ENCODE measurements at regions not wholly inside any gene's neighbourhood (a gene's known extent, or its start where the extent isn't known, plus 50 kb on each side); places are given as distances from the start of the nearest gene placed in this dataset.

DNA sequence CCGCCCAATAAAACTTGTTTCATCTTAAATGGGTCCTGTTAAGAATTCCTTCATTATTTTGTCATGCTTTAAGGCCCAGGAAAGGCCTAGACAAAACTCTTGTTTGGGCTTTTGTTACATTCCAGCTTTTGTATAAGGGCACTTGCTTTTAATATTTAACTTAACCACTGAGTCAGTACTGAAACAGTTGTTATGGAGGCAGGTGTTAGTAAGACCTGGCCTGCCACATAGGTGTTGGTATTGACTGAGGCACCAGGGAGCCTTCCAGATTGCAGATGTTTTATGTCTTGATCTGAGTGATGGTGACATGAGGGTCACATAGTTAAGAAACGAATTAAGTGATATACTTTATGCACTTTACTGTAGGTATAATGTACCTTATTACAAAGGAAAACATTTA, 274.9 kb upstream of the TGFBR2 start:
- no peak for TF ChIP-seq POLR2A (IDR thresholded peaks at IDR 0.05; ENCODE audit: low read depth, low read length)
- DNase-seq (ENCODE audit: insufficient read length, low spot score) (no peak), FAIRE-seq (no peak)

DNA sequence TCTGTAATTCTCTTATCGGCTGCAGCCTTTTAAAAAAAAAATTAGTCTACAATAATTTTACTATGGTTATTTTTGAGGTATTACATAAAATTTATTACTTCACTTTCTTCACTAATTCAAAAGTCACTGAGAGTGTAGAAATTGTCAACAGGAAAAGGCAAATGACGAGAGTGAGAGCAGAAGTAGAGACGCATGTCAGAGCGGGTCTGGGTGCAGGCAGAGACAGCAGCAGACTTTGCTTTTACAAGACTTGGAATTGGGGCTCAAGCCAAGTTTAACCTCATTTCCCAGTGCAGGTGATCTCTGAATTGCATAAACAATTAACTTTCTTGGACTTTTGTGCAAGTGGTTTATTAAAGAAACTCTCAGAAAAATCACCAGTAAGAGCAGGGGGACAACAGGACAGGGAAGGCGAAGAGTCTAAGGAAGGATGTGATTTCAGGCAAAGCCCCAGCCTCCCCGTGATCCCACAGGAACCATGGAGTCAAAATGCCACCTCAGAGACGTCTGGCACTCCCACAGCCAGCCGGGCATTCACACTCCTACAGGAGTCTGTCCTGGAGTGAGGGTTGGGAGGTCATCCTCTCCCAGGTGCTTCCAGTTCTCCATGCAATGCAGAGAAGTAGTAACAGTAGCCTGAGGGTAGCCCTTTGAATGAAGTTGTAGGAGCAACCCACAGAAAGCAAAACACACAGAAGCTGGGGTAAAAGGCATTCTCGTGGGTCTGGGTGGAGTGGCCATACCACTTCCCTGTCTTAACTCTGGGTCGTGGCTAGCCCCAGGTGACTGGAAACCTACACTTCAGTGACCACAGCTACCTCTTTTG, 274.0 kb upstream of the TGFBR2 start:
- DNase-seq (ENCODE audit: insufficient read length, low spot score) (no peak), FAIRE-seq (peak; percentile 52)
- TF ChIP-seq POLR2A (IDR thresholded peaks at IDR 0.05; ENCODE audit: low read depth, low read length) = no peak

DNA sequence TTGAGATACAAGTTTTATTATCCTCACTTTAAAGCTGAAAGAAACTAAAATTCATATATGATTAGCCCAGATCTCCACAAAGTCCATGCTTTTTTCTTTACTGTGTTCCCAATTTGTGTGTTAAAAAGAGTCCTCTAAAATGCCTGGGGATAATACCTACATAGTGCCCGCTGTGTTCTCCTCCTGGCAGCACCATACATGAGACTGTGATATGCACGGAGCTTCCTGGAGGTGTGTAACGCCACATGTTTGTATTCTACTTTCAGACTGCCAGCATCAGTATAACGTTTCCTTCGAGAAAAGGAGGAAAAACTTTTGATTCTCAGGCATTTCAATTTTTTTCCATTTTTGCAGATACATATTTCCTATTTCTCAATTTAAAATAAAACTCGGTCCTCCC, 273.3 kb upstream of the TGFBR2 start:
- DNase-seq (ENCODE audit: insufficient read length, low spot score) = no peak
- FAIRE-seq = no peak
- TF ChIP-seq POLR2A (IDR thresholded peaks at IDR 0.05; ENCODE audit: low read depth, low read length) = no peak

DNA sequence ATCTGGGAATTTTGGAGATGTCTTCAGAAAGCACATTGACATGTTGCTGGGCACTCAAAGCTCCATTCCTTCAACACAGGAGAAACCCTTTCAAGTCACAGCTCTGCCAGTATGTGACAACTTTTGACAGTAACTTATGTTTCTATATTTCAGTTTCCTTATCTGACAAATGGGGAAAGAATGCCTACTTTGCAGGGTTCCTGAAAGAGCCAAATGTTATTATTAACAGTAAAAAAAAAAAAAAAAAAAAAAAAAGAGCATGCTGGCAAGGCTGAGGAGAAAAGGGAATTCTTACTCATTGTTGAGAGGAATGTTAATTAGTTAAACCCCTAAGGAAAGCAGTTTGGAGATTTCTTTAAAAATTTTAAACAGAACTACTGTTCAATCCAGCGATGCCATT, 272.5 kb upstream of the TGFBR2 start:
- no peak for FAIRE-seq
- TF ChIP-seq POLR2A (IDR thresholded peaks at IDR 0.05; ENCODE audit: low read depth, low read length) = no peak
- no peak for DNase-seq (ENCODE audit: insufficient read length, low spot score)

DNA sequence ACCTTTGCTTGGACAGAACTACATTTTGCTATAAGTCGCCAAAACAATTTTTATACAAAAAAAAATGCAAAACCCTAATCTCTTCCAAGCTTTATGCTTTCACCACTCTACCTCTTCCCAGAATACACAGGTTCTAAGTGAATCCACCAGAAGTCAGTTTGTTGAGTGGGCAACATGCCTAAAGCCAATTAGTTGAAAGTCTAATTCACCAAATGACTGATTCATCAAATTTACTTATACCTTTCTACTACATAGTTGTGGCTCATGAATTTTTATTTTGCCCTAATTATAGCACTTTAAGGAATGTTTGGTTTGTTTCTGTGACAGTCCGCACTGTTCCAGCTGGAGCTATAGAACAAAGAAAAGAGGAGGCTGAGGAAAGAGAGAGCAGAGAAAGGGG, 265.9 kb upstream of the TGFBR2 start:
- DNase-seq (ENCODE audit: insufficient read length, low spot score) (no peak), FAIRE-seq (no peak)
- no peak for TF ChIP-seq POLR2A (IDR thresholded peaks at IDR 0.05; ENCODE audit: low read depth, low read length)

DNA sequence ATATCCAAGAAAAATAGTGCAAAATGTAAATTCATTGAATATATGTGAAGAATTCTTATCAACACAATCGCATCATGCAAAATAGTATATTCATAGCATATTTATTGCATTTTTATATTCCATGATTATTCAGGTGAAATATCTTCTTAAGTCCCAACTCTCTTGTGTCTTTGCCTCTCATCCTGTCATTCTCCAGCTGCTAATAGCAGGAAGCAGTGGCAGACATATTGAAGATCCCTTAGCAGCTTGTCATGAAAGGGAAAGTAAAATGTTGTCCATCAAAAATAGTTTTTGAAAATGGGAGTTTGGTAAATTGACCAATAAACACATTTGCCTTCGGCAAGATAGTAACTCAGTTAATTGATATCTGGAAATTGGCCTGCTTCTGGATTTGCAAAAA, 265.3 kb upstream of the TGFBR2 start:
- FAIRE-seq (peak; percentile 30), DNase-seq (ENCODE audit: insufficient read length, low spot score) (no peak)
- TF ChIP-seq POLR2A (IDR thresholded peaks at IDR 0.05; ENCODE audit: low read depth, low read length) = no peak

DNA sequence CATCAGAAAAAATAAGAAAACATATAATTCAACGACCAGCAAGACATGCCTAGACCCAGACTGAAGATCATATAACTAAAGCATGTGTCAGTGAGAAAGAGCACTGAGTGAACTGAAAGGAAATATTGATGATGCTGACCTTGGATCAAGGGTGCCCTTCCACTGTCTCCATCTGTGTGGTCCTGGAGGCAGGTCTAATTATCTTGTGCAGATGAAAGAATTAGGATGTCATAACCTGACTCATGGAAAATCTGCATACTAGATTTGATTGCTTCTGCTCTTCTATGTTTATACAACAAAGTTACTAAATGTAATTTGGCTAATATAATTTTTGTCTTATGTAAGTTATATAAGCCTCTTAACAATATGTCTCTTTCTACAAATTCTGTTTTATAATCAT, 264.6 kb upstream of the TGFBR2 start:
- FAIRE-seq (peak; percentile 55), DNase-seq (ENCODE audit: insufficient read length, low spot score) (no peak)
- no peak for TF ChIP-seq POLR2A (IDR thresholded peaks at IDR 0.05; ENCODE audit: low read depth, low read length)

DNA sequence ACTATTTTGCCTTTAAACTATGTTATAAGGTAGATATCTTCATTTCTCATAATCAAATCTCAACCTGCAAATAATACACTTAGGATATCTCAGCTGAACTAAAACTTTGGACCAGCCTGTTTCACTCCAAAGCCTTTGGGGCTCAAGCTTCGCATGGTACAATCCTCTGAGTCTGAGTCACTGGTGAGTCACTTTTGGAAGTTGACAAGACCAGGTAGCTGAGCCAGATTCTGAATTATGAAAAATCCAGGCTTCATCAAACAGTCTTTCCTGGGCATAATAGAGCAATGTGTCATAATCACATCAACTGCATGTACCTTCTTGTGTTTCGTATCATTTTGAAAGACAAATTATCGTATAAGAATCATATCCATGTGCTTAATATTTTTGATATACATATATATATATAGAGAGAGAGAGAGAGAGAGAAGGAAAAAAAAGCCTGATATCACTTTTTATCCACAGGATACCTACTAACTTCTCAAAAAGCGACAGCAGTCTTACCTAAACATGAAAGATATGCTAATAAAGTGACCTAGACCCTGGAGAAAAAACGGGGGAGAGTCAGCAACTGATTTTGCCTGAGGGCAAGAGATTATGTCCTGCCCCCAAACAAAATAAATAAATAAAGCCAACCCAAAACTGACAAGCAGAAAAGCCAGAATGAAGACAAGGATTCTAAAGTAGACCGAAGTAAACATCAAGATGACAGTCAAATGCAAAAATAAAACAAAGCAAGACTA, 263.9 kb upstream of the TGFBR2 start:
- no peak for TF ChIP-seq POLR2A (IDR thresholded peaks at IDR 0.05; ENCODE audit: low read depth, low read length)
- no peak for DNase-seq (ENCODE audit: insufficient read length, low spot score)
- peak; percentile 99 for FAIRE-seq

DNA sequence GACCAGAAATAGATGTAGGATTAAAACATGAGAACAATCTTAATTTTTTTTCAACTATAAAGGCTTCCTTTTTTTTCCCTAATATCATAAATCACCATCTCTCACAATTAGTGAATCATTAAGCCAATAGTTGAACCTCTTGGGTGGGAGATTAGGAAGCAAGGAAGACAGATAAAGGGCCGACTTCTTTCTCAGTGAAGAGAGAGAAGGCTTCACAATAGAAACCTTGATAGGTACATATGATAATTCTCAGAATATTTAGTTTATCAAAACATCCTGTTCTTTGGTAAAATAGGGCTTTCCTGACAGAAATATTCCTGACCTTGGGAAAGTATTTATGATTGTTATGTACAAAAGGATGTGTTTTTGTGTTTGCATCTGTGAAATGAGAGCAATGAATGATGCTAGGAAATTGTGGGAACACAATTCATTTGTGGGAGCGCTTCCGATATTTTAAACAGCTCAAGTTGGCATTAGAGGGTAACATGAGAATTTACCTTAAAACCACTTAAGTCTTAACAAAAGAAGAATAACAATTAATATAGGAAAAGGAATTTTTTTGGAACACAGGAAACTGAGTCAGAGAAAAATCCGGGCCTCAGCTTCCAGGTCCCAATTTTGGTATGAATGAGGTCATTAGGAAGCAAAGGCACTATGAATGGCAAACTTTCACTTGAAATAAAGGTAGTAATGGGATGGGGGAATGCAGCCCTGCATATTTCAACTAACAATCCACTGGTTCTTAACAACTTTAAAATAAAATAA, 263.2 kb upstream of the TGFBR2 start:
- no peak for TF ChIP-seq POLR2A (IDR thresholded peaks at IDR 0.05; ENCODE audit: low read depth, low read length)
- DNase-seq (ENCODE audit: insufficient read length, low spot score) (no peak), FAIRE-seq (peak; percentile 48)

DNA sequence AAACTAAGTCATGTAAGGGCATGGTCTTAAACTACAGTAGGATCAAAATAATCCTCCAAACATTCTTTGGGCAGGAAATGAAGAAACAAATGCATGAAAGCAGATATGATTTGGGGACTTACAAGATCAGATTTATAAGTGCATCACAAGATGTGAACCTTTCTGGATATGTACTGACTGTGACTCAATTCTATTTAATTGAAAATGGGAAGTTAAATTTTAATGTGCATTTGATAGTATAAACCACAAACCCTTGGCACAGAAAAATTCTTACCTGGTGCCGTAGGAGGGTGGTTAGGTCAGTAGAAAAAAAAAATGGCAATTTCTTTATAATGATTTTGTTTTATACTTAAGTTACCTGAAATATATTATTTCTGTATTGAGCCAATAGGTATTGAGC, 262.5 kb upstream of the TGFBR2 start:
- peak; percentile 69 for FAIRE-seq
- no peak for DNase-seq (ENCODE audit: insufficient read length, low spot score)
- TF ChIP-seq POLR2A (IDR thresholded peaks at IDR 0.05; ENCODE audit: low read depth, low read length) = no peak

DNA sequence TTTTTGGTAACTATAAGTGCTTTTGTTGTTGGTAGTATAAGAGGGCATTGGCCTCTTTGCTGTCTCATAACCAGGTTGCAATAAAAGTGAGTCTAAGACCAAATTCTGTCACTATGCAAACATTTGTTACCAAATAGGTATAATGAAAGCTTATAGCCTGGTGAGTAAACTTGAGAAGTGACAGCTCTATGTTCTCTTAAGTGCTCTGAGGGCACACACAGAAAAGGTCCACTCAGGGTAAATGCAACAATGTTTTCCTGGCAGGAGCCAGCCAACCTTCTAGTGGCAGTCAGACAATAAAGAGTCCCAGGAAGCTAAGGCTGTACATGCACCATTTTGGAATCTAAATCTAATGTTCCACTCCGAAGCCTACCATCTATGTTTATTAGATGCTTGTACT, 262.1 kb upstream of the TGFBR2 start:
- FAIRE-seq (peak; percentile 38), DNase-seq (ENCODE audit: insufficient read length, low spot score) (no peak)
- TF ChIP-seq POLR2A (IDR thresholded peaks at IDR 0.05; ENCODE audit: low read depth, low read length) = no peak

DNA sequence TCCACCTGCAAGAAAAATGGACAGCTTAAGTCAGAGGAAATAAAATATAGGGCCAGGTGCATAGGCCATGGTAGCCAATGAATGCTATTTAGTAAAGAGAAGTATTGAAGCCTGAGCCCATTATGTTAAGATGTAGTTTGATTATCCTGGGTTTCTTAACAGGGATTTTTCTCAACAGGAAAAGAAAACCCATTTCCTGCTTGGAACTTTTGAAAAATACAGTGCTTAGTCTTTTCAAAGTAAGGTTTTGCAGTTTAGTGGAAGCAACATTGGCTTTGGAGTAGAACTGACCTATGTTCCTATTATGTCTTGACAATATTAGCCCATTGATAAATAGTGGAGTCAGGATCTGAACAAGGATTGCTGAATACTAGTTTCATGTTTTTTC, 259.5 kb upstream of the TGFBR2 start:
- no peak for TF ChIP-seq POLR2A (IDR thresholded peaks at IDR 0.05; ENCODE audit: low read depth, low read length)
- DNase-seq (ENCODE audit: insufficient read length, low spot score) (no peak), FAIRE-seq (no peak)

DNA sequence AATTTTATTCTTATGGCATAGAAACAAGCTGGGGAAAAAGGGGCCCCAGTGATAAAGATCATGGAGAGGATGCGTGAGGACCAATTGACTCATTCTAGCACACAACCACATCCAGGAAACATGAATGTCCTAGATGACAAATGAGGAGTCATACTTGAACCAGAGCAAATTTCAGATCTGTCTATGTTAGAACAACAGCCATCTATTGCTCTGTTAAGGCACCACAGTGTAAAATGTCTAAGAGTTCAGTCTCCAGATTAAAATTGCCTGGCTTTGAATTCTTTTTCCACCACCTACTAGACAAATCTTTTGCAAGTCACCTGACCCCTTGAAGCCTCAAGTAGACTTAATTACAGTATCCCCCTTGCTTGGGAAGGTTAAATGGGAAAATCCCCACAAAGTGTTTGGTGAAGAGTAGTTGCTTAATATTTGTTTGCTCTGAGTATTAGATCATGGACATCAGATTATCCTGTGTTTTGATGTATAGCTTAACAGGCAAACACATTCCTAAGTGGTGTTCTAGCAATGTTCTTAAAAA, 258.7 kb upstream of the TGFBR2 start:
- FAIRE-seq = peak; percentile 98
- TF ChIP-seq POLR2A (IDR thresholded peaks at IDR 0.05; ENCODE audit: low read depth, low read length) = no peak

DNA sequence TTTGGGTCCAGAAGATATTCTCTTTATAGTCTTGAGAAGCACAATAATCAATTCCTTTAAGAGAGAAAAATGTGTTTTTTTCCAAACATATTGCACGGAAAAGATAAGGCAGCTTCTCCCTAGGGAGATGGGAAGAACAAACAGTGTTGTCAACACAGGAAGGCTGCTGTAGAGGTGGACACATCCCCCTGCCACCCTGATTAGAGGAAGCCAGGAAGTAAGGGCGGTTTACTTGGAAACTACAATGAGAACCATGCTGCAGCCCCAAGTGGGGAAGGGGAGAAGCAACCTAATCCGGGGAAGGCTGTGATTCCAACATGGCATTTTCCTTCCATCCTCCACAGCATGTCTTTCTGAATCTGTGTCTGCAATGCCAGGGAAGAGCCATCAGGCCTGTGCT, 256.9 kb upstream of the TGFBR2 start:
- FAIRE-seq (no peak), DNase-seq (ENCODE audit: insufficient read length, low spot score) (no peak)
- no peak for TF ChIP-seq POLR2A (IDR thresholded peaks at IDR 0.05; ENCODE audit: low read depth, low read length)

More for the DNA sequence above, 258.7 kb upstream of the TGFBR2 start:
- peak; percentile 33 for DNase-seq (ENCODE audit: insufficient read length, low spot score)

Data from H54 (cell line).